ENCODE measurements at regions not wholly inside any gene's neighbourhood (a gene's known extent, or its start where the extent isn't known, plus 50 kb on each side); places are given as distances from the start of the nearest gene placed in this dataset.
"Not testable (repeated sequence)": the region's sequence is repeated elsewhere in the genome, so short reads cannot be mapped to it uniquely, and the experiment has no call there.

DNA sequence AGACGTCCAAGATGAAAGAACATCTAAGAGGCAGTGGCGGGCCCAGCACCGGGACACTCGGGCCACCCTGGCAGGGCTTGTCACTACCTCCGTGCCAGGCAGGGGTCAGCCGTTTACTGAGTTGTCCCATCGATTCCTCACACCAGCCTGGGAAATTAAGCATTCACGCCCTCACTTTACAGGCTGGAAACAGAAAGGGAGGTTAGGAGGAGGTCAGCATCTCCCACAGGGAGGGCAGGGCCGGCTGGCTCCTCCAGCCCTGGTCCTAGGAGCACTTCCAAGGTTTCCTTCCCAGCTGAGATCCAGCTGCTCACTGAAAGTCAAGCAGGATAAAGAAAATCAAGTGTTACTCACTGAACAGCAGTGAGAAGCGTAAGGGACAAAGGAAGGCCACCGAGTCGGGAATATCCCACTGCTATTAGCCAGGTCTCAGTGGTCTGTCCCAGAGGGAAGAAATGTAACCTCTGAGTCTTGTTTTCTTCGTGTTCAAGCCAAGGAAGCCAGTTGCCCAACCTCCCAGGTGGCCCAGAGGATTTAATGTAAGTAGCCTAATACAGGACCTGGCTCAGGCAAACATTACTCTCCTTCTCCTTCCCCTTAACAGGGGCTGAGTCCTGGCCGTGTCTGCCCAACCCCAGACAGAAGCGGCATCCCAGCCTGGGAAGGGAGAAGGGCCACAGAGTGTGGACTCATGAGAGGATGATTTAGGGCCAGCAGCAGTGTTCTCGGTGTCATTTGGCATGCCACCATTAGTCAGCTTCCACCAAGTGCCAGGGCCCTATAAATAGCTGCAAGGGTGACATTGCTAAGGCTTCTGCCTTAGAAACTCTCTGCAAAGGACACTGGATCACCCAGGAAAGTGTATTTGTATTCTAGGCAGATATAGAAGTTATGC is 203.1 kb upstream of the GALNT2 start:
- no peak overlapping the region for H3K4me2 ChIP-seq
- H3K9me2 ChIP-seq = no peaks in the 10 kb centered on the region
- H3K4me3 ChIP-seq (ENCODE audit: low read depth in 2 of 2, low read length in 1 of 2) = no peak overlapping the region
- no peak for TF ChIP-seq MEF2A (IDR thresholded peaks at IDR 0.05; ENCODE audit: borderline replicate concordance, low read depth)
- WGBS (ENCODE audit: low lambda C conversion rate) = 55% methylated on average over 11 of the region's 16 CpGs
- CTCF ChIA-PET = interaction anchor here (1.1 to 1.8 kb wide), 2 partner anchors 11 to 15 kb away, joined by 3 to 6 read pairs; no protein-coding TSS in a partner anchor
- peaks cover 0 to 8% of the 10 kb centered on the region in 2 experiments; a peak in 1 of 4 replicates for H3K4me1 ChIP-seq (ENCODE audit: control insufficient read depth in 1 of 2, insufficient read depth in 2 of 2, low read depth in 1 of 2, low read length in 1 of 2)
- H3F3A ChIP-seq (replicated peaks; ENCODE audit: insufficient read depth) = no peaks in the 10 kb centered on the region
- H3K27me3 ChIP-seq (ENCODE audit: insufficient read depth) = no peaks in the 10 kb centered on the region
- H3K9ac ChIP-seq = no peak overlapping the region
- H3K27ac ChIP-seq (ENCODE audit: low read depth in 2 of 2, low read length in 1 of 2) = no peak overlapping the region
- no peaks in the 10 kb centered on the region for H3K9me3 ChIP-seq
- POLR2A ChIA-PET = no interaction called here
- no peaks in the 10 kb centered on the region for H3K36me3 ChIP-seq (replicated peaks in 1 of 2; ENCODE audit: control insufficient read depth in 1 of 2, insufficient read depth in 2 of 2, low read length in 1 of 2)
- no peak overlapping the region for H2AFZ ChIP-seq (ENCODE audit: low read depth)
- H4K20me1 ChIP-seq (ENCODE audit: insufficient read depth) = no peaks in the 10 kb centered on the region
- no peaks in the 10 kb centered on the region for H3K79me2 ChIP-seq (ENCODE audit: insufficient read depth)
- no peak for DNase-seq

DNA sequence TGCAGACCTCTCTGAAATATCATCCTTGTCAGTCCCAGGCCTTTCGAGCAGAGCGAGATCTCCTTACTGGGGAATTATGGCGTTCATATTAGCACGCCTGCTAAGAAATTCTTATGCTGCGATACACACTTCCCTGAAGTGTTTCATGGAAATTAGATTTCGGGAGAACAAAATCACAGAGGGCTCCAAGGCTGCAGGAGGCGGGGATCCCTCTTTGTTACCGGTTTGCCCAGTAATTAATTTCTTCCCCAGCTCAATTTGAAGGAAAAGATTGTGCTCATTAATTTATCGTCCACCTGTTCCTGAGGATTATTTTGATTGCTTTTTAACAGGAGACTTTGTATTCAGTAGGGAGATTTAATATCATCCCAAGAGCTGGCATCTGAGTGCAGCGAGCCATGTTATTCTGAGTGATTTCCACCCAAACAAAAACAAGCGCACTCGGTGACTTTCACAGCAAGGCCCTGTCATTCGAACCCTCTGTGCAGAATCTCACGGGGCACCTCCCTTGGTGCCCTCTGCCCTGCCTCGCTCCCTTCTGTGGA is 202.3 kb upstream of the GALNT2 start:
- WGBS (ENCODE audit: low lambda C conversion rate) = 67% methylated on average over 15 of the region's 15 CpGs
- no peaks in the 10 kb centered on the region for H3F3A ChIP-seq (replicated peaks; ENCODE audit: insufficient read depth)
- H3K4me2 ChIP-seq = no peak overlapping the region
- no peaks in the 10 kb centered on the region for H3K9me2 ChIP-seq
- no peaks in the 10 kb centered on the region for H3K9me3 ChIP-seq
- H3K4me1 ChIP-seq (ENCODE audit: control insufficient read depth in 1 of 2, insufficient read depth in 2 of 2, low read depth in 1 of 2, low read length in 1 of 2) = peaks cover 0 to 5% of the 10 kb centered on the region in 2 experiments; a peak in 1 of 4 replicates
- no peaks in the 10 kb centered on the region for H3K36me3 ChIP-seq (replicated peaks in 1 of 2; ENCODE audit: control insufficient read depth in 1 of 2, insufficient read depth in 2 of 2, low read length in 1 of 2)
- TF ChIP-seq CHD2 (IDR thresholded peaks at IDR 0.05; ENCODE audit: low read length, partially characterized antibody) (no peak), GATA2 (CRISPR knock-in tag; IDR thresholded peaks at IDR 0.05) (no peak), FOXJ3 (CRISPR knock-in tag; IDR thresholded peaks at IDR 0.05) (no peak), MXI1 (IDR thresholded peaks at IDR 0.05; ENCODE audit: low read depth, low read length) (no peak), ELF1 (IDR thresholded peaks at IDR 0.05) (no peak), GABPA (IDR thresholded peaks at IDR 0.05; ENCODE audit: low read depth) (no peak), JUND (IDR thresholded peaks at IDR 0.05) (no peak), TAF1 (IDR thresholded peaks at IDR 0.05; ENCODE audit: borderline replicate concordance, low read depth, low read length) (no peak)
- TF ChIP-seq, protein P1, sequence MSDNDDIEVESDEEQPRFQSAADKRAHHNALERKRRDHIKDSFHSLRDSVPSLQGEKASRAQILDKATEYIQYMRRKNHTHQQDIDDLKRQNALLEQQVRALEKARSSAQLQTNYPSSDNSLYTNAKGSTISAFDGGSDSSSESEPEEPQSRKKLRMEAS (IDR thresholded peaks at IDR 0.05; ENCODE audit: low read depth) = no peak
- TF ChIP-seq, protein P2, sequence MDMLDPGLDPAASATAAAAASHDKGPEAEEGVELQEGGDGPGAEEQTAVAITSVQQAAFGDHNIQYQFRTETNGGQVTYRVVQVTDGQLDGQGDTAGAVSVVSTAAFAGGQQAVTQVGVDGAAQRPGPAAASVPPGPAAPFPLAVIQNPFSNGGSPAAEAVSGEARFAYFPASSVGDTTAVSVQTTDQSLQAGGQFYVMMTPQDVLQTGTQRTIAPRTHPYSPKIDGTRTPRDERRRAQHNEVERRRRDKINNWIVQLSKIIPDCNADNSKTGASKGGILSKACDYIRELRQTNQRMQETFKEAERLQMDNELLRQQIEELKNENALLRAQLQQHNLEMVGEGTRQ (IDR thresholded peaks at IDR 0.05; ENCODE audit: borderline replicate concordance, low read depth, low read length) = no peak
- TF ChIP-seq, protein P3, sequence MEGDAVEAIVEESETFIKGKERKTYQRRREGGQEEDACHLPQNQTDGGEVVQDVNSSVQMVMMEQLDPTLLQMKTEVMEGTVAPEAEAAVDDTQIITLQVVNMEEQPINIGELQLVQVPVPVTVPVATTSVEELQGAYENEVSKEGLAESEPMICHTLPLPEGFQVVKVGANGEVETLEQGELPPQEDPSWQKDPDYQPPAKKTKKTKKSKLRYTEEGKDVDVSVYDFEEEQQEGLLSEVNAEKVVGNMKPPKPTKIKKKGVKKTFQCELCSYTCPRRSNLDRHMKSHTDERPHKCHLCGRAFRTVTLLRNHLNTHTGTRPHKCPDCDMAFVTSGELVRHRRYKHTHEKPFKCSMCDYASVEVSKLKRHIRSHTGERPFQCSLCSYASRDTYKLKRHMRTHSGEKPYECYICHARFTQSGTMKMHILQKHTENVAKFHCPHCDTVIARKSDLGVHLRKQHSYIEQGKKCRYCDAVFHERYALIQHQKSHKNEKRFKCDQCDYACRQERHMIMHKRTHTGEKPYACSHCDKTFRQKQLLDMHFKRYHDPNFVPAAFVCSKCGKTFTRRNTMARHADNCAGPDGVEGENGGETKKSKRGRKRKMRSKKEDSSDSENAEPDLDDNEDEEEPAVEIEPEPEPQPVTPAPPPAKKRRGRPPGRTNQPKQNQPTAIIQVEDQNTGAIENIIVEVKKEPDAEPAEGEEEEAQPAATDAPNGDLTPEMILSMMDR (IDR thresholded peaks at IDR 0.05) = no peak
- TF ChIP-seq, protein P4, sequence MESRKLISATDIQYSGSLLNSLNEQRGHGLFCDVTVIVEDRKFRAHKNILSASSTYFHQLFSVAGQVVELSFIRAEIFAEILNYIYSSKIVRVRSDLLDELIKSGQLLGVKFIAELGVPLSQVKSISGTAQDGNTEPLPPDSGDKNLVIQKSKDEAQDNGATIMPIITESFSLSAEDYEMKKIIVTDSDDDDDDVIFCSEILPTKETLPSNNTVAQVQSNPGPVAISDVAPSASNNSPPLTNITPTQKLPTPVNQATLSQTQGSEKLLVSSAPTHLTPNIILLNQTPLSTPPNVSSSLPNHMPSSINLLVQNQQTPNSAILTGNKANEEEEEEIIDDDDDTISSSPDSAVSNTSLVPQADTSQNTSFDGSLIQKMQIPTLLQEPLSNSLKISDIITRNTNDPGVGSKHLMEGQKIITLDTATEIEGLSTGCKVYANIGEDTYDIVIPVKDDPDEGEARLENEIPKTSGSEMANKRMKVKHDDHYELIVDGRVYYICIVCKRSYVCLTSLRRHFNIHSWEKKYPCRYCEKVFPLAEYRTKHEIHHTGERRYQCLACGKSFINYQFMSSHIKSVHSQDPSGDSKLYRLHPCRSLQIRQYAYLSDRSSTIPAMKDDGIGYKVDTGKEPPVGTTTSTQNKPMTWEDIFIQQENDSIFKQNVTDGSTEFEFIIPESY (IDR thresholded peaks at IDR 0.05; ENCODE audit: borderline replicate concordance, low read depth) = no peak
- no peak overlapping the region for H3K27ac ChIP-seq (ENCODE audit: low read depth in 2 of 2, low read length in 1 of 2)
- H3K27me3 ChIP-seq (ENCODE audit: insufficient read depth) = no peaks in the 10 kb centered on the region
- no peak overlapping the region for H2AFZ ChIP-seq (ENCODE audit: low read depth)
- ChIA-PET CTCF (interaction anchor here (1.1 to 1.8 kb wide), 2 partner anchors 12 to 16 kb away, joined by 3 to 6 read pairs; no protein-coding TSS in a partner anchor), POLR2A (no interaction called here)
- H3K9ac ChIP-seq = no peak overlapping the region
- no peaks in the 10 kb centered on the region for H4K20me1 ChIP-seq (ENCODE audit: insufficient read depth)
- no peaks in the 10 kb centered on the region for H3K79me2 ChIP-seq (ENCODE audit: insufficient read depth)
- DNase-seq = no peak
- H3K4me3 ChIP-seq (ENCODE audit: low read depth in 2 of 2, low read length in 1 of 2) = no peak overlapping the region

DNA sequence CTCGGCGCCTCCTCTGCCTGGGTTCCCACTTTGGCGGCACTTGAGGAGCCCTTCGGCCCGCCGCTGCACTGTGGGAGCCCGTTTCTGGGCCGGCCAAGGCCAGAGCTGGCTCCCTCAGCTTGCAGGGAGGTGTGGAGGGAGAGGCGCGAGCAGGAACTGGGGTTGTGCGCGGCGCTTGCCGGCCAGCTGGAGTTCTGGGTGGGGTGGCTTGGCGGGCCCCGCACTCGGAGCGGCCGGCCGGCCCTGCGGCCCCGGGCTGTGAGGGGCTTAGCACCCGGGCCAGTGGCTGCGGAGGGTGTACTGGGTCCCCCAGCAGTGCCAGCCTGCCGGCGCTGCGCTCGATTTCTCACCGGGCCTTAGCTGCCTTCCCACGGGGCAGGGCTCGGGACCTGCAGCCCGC is 201.7 kb upstream of the GALNT2 start:
- H3K27me3 ChIP-seq (ENCODE audit: insufficient read depth); H4K20me1 ChIP-seq (ENCODE audit: insufficient read depth); H2AFZ ChIP-seq (ENCODE audit: low read depth); POLR2A ChIA-PET; H3F3A ChIP-seq (replicated peaks; ENCODE audit: insufficient read depth); H3K79me2 ChIP-seq (ENCODE audit: insufficient read depth); H3K27ac ChIP-seq (ENCODE audit: low read depth in 2 of 2, low read length in 1 of 2); H3K9me3 ChIP-seq; H3K36me3 ChIP-seq (replicated peaks in 1 of 2; ENCODE audit: control insufficient read depth in 1 of 2, insufficient read depth in 2 of 2, low read length in 1 of 2); H3K4me3 ChIP-seq (ENCODE audit: low read depth in 2 of 2, low read length in 1 of 2); H3K9ac ChIP-seq; H3K9me2 ChIP-seq; H3K4me2 ChIP-seq; DNase-seq; H3K4me1 ChIP-seq (ENCODE audit: control insufficient read depth in 1 of 2, insufficient read depth in 2 of 2, low read depth in 1 of 2, low read length in 1 of 2): not testable (repeated sequence)
- CTCF ChIA-PET = interaction anchor here (1.8 kb wide), 1 partner anchor 16 kb away, joined by 6 read pairs; no protein-coding TSS in a partner anchor
- WGBS (ENCODE audit: low lambda C conversion rate) = 80% methylated on average over 3 of the region's 32 CpGs

Data from SK-N-SH (cell line).